Uterus (tissue), 3 donors: ENCODE measurements at regions not wholly inside any gene's neighbourhood (a gene's known extent, or its start where the extent isn't known, plus 50 kb on each side); places are given as distances from the start of the nearest gene placed in this dataset.

Experiments used
- DNase-seq, 2 donors: peaks; one replicate each; pipeline ENCODE4 v3.0.0-alpha.2; 2019 to 2020
- H3K27ac ChIP-seq, 2 donors: fragments of 200-600 bp; sonication (generic); 1 replicate in 1 of 2; 2 replicates in 1 of 2; pipeline ENCODE4 v1.5.1; 2016 to 2018
- H3K27me3 ChIP-seq, 2 donors: fragments of 200-600 bp; sonication (generic); one replicate each; pipeline ENCODE4 v1.5.1; 2018 to 2019; ENCODE audit warnings: control low read depth in 1 of 2
- H3K36me3 ChIP-seq, 2 donors: fragments of 200-600 bp; sonication (generic); one replicate each; pipeline ENCODE4 v1.5.1; 2019; ENCODE audit warnings: control low read depth in 1 of 2
- H3K4me1 ChIP-seq, 2 donors: fragments of 200-600 bp; sonication (generic); one replicate each; pipeline ENCODE4 v1.5.1; 2018 to 2019; ENCODE audit warnings: control low read depth in 1 of 2
- H3K4me3 ChIP-seq, 2 donors: fragments of 200-600 bp; sonication (generic); 1 replicate in 1 of 2; 2 replicates in 1 of 2; pipeline ENCODE4 v1.5.1; 2018 to 2019; ENCODE audit warnings: mild to moderate bottlenecking in 1 of 2
- H3K9me3 ChIP-seq, 2 donors: fragments of 200-600 bp; sonication (generic); one replicate each; pipeline ENCODE4 v1.5.1; 2019; ENCODE audit warnings: control low read depth in 1 of 2
- CTCF ChIP-seq, 4 experiments: fragments of 200-600 bp in 2 of 4; fragments of 450-650 bp in 2 of 4; sonication (generic) in 2 of 4; IDR thresholded peaks; one replicate each; pipeline ENCODE4 v1.5.1; 2016 to 2019; ENCODE audit warnings: antibody characterized with exemption in 4 of 4, mild to moderate bottlenecking in 2 of 4, moderate library complexity in 1 of 4
- POLR2A ChIP-seq, 2 donors: fragments of 450-650 bp; IDR thresholded peaks; one replicate each; pipeline ENCODE4 v1.6.1; 2016; ENCODE audit warnings: antibody characterized with exemption in 2 of 2, mild to moderate bottlenecking in 1 of 2, moderate library complexity in 1 of 2
- intact Hi-C: fragments of 100-400 bp; cut with DNase I; formaldehyde crosslinking; loops from one replicate; pipeline ENCODE4 v1.15.1; 2023; ENCODE audit warnings: low total_unique reads
- donor health status: DM: yes; HTN: yes; CAD: no.

- intact Hi-C loops = no loop called here
- Histone ChIP-seq H3K27me3 (no peaks in the 10 kb centered on the region), H3K4me3 (no peak overlapping the region), H3K27ac (no peak overlapping the region), H3K36me3 (no peaks in the 10 kb centered on the region), H3K4me1 (no peaks in the 10 kb centered on the region), H3K9me3 (no peaks in the 10 kb centered on the region)
- DNase-seq = no peak
- TF ChIP-seq CTCF (IDR thresholded peaks at IDR 0.05) = no peak
- TF ChIP-seq POLR2A (IDR thresholded peaks at IDR 0.05) = no peak
Observed at GRCh38 chr2:105598829-105599698, 145.6 kb upstream of the NCK2 start.

- H3K4me3 ChIP-seq = no peak overlapping the region
- H3K4me1 ChIP-seq = no peaks in the 10 kb centered on the region
- no peaks in the 10 kb centered on the region for H3K9me3 ChIP-seq
- H3K27ac ChIP-seq = no peak overlapping the region
- no peak for TF ChIP-seq CTCF (IDR thresholded peaks at IDR 0.05)
- TF ChIP-seq POLR2A (IDR thresholded peaks at IDR 0.05) = no peak
- no peaks in the 10 kb centered on the region for H3K36me3 ChIP-seq
- intact Hi-C loops = no loop called here
- DNase-seq = no peak
- H3K27me3 ChIP-seq = no peaks in the 10 kb centered on the region
Observed at GRCh38 chr2:105597806-105598803, 146.6 kb upstream of the NCK2 start.

GRCh38 chr2:105597011-105597805 lies 147.5 kb upstream of the NCK2 start:
- intact Hi-C loops = no loop called here
- H3K4me3 ChIP-seq = no peak overlapping the region

GRCh38 chr2:105596411-105596921 lies 148.2 kb upstream of the NCK2 start:
- H3K4me3 ChIP-seq = no peak overlapping the region
- TF ChIP-seq POLR2A (IDR thresholded peaks at IDR 0.05) = no peak
- no peak for TF ChIP-seq CTCF (IDR thresholded peaks at IDR 0.05)
- no peaks in the 10 kb centered on the region for H3K36me3 ChIP-seq
- DNase-seq = no peak
- no peaks in the 10 kb centered on the region for H3K27me3 ChIP-seq
- no peak overlapping the region for H3K27ac ChIP-seq
- no peaks in the 10 kb centered on the region for H3K4me1 ChIP-seq
- intact Hi-C loops = no loop called here
- no peaks in the 10 kb centered on the region for H3K9me3 ChIP-seq

More at GRCh38 chr2:105597011-105597805, 147.5 kb upstream of the NCK2 start:
- no peak overlapping the region for H3K27ac ChIP-seq
- H3K27me3 ChIP-seq = no peaks in the 10 kb centered on the region
- no peaks in the 10 kb centered on the region for H3K36me3 ChIP-seq
- TF ChIP-seq CTCF (IDR thresholded peaks at IDR 0.05) (no peak), POLR2A (IDR thresholded peaks at IDR 0.05) (no peak)
- no peaks in the 10 kb centered on the region for H3K4me1 ChIP-seq
- DNase-seq = no peak
- no peaks in the 10 kb centered on the region for H3K9me3 ChIP-seq
